Upper lobe of right lung (tissue), 1 donor: ENCODE measurements at regions not wholly inside any gene's neighbourhood (a gene's known extent, or its start where the extent isn't known, plus 50 kb on each side); places are given as distances from the start of the nearest gene placed in this dataset.

Experiments used
- ATAC-seq: fragments of 200-7000 bp; cut with Tn5 transposase; one replicate; pipeline ENCODE4 v1.9.1; 2020; ENCODE audit warnings: mild to moderate bottlenecking, moderate library complexity
- DNase-seq: peaks from one replicate; pipeline ENCODE4 v3.0.0-alpha.2; 2020
- H3K27ac ChIP-seq: fragments of 200-600 bp; one replicate; pipeline ENCODE4 v1.8.0; 2022
- H3K27me3 ChIP-seq: fragments of 200-600 bp; one replicate; pipeline ENCODE4 v1.8.0; 2022; ENCODE audit warnings: mild to moderate bottlenecking
- H3K36me3 ChIP-seq: fragments of 200-600 bp; one replicate; pipeline ENCODE4 v1.8.0; 2022
- H3K4me1 ChIP-seq: fragments of 200-600 bp; one replicate; pipeline ENCODE4 v1.8.0; 2022
- H3K4me3 ChIP-seq: fragments of 200-600 bp; one replicate; pipeline ENCODE4 v1.8.0; 2022; ENCODE audit warnings: mild to moderate bottlenecking
- H3K9me3 ChIP-seq: fragments of 200-600 bp; one replicate; pipeline ENCODE4 v1.8.0; 2022
- CTCF ChIP-seq: fragments of 200-600 bp; IDR thresholded peaks from one replicate; pipeline ENCODE4 v1.8.0; 2022; ENCODE audit warnings: antibody characterized with exemption
- intact Hi-C: fragments of 100-400 bp; cut with DNase I; formaldehyde crosslinking; loops from one replicate; pipeline ENCODE4 v1.11.0; 2022
- donor health status: DM: no; HTN: yes; CAD: no; lungs with severe emphysema.

- ATAC-seq (no peak), DNase-seq (no peak)
- H3K27ac ChIP-seq = no peak overlapping the region
- intact Hi-C loops = no loop called here
- no peaks in the 10 kb centered on the region for H3K36me3 ChIP-seq
- H3K27me3 ChIP-seq = no peaks in the 10 kb centered on the region
- no peak overlapping the region for H3K4me3 ChIP-seq
- TF ChIP-seq CTCF = no peak
- peaks cover 17% of the 10 kb centered on the region for H3K4me1 ChIP-seq
- no peaks in the 10 kb centered on the region for H3K9me3 ChIP-seq
Measured at GRCh38 chr16:85302848-85303353, 190.6 kb upstream of the CIBAR2 start.

DNA sequence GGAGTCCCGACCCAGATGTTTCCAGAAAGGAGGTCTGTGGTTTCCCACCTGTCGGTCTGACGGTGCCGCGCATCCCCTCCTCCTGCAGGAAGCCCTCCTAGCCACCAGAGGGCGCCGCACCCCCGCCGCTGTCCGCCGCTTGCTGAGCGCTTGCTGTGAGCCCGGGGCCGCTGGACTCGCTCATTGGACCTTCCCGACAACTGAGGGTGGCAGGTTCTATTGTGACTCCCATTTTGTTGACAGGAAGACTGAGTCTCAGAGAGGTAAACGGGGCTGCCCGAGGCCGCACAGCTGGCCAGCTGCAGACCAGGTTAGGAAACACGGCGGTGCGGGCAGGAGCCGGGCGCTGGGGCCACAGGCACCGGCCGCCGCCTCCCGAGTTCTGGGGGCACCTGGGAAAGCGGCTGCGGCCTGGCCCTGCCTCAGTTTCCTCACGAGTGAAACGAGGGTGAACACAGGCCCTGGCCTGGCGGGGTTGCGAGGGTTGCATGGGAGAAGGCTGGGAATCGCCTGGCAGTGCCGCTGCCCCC lies 191.1 kb upstream of the CIBAR2 start:
- intact Hi-C loops = no loop called here
- Histone ChIP-seq H3K27me3 (no peaks in the 10 kb centered on the region), H3K36me3 (no peaks in the 10 kb centered on the region), H3K27ac (no peak overlapping the region), H3K4me3 (no peak overlapping the region), H3K4me1 (peaks cover 22% of the 10 kb centered on the region), H3K9me3 (no peaks in the 10 kb centered on the region)
- TF ChIP-seq CTCF = peak; percentile 88
- ATAC-seq (peak; percentile 72), DNase-seq (peak; percentile 84)

- TF ChIP-seq CTCF = no peak
- DNase-seq = no peak
- Histone ChIP-seq H3K9me3 (no peaks in the 10 kb centered on the region), H3K36me3 (no peaks in the 10 kb centered on the region), H3K4me1 (peaks cover 22% of the 10 kb centered on the region), H3K27me3 (no peaks in the 10 kb centered on the region), H3K4me3 (no peak overlapping the region), H3K27ac (no peak overlapping the region)
- intact Hi-C loops = no loop called here
- ATAC-seq = no peak
Measured at GRCh38 chr16:85304337-85304736, 192.1 kb upstream of the CIBAR2 start.

GRCh38 chr16:85306071-85306792 lies 194.0 kb upstream of the CIBAR2 start:
- peak overlapping the region; percentile 42 for H3K27ac ChIP-seq

GRCh38 chr16:85306793-85307551 lies 194.7 kb upstream of the CIBAR2 start:
- intact Hi-C loops = no loop called here
- Histone ChIP-seq H3K27me3 (no peaks in the 10 kb centered on the region), H3K27ac (no peak overlapping the region), H3K9me3 (no peaks in the 10 kb centered on the region), H3K36me3 (no peaks in the 10 kb centered on the region), H3K4me1 (peaks cover 31% of the 10 kb centered on the region), H3K4me3 (no peak overlapping the region)
- ATAC-seq (no peak), DNase-seq (no peak)
- TF ChIP-seq CTCF = no peak

More at GRCh38 chr16:85306071-85306792, 194.0 kb upstream of the CIBAR2 start:
- ATAC-seq = peak; percentile 90
- intact Hi-C loops = no loop called here
- Histone ChIP-seq H3K4me1 (peaks cover 31% of the 10 kb centered on the region), H3K4me3 (no peak overlapping the region), H3K27me3 (no peaks in the 10 kb centered on the region), H3K9me3 (no peaks in the 10 kb centered on the region), H3K36me3 (no peaks in the 10 kb centered on the region)
- DNase-seq = peak; percentile 97
- TF ChIP-seq CTCF = no peak
